ENCODE measurements at regions not wholly inside any gene's neighbourhood (a gene's known extent, or its start where the extent isn't known, plus 50 kb on each side); places are given as distances from the start of the nearest gene placed in this dataset.

- TF ChIP-seq ZBTB33 (IDR thresholded peaks at IDR 0.05), result no peak
- TF ChIP-seq, protein P1, sequence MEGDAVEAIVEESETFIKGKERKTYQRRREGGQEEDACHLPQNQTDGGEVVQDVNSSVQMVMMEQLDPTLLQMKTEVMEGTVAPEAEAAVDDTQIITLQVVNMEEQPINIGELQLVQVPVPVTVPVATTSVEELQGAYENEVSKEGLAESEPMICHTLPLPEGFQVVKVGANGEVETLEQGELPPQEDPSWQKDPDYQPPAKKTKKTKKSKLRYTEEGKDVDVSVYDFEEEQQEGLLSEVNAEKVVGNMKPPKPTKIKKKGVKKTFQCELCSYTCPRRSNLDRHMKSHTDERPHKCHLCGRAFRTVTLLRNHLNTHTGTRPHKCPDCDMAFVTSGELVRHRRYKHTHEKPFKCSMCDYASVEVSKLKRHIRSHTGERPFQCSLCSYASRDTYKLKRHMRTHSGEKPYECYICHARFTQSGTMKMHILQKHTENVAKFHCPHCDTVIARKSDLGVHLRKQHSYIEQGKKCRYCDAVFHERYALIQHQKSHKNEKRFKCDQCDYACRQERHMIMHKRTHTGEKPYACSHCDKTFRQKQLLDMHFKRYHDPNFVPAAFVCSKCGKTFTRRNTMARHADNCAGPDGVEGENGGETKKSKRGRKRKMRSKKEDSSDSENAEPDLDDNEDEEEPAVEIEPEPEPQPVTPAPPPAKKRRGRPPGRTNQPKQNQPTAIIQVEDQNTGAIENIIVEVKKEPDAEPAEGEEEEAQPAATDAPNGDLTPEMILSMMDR (IDR thresholded peaks at IDR 0.05; ENCODE audit: low read depth, low read length, missing input control), result no peak
- no peak for TF ChIP-seq JUND (IDR thresholded peaks at IDR 0.05)
Measured at GRCh38 chr4:23120374-23120773, 427.6 kb downstream of the GBA3 start.
